ENCODE measurements at regions not wholly inside any gene's neighbourhood (a gene's known extent, or its start where the extent isn't known, plus 50 kb on each side); places are given as distances from the start of the nearest gene placed in this dataset.

GRCh38 chr12:64937452-64937851, 113.0 kb downstream of the TBC1D30 start:
- Histone ChIP-seq H3K4me1 (ENCODE audit: insufficient read depth, low read length) (0 out of 2 replicates have a peak, but pooled peaks cover 2% of the 10 kb centered on the region), H3K56ac (ENCODE audit: insufficient read length, low read depth, low read length) (no peak overlapping the region), H2BK12ac (ENCODE audit: insufficient read length, low read depth, low read length) (no peak overlapping the region), H3K9ac (ENCODE audit: extremely low read depth, insufficient read length, low read length) (no peak overlapping the region), H3K23me2 (ENCODE audit: insufficient read length, low read depth, low read length, poor library complexity, severe bottlenecking) (no peaks in the 10 kb centered on the region), H2AFZ (ENCODE audit: low read length) (no peak overlapping the region), H3K27ac (ENCODE audit: insufficient read length, low read depth, low read length) (no peak overlapping the region), H3K23ac (ENCODE audit: insufficient read length, low read depth, low read length) (no peak overlapping the region), H4K8ac (replicated peaks; ENCODE audit: insufficient read length, low read depth, low read length) (no peak overlapping the region), H2BK5ac (ENCODE audit: insufficient read length, low read length) (no peak overlapping the region), H3K14ac (ENCODE audit: insufficient read depth, low read length) (no peak overlapping the region), H4K20me1 (ENCODE audit: control insufficient read depth, insufficient read depth, insufficient read length) (no peaks in the 10 kb centered on the region), H3K9me3 (ENCODE audit: control insufficient read depth, low read depth, low read length) (no peaks in the 10 kb centered on the region), H3T11ph (ENCODE audit: low read length) (no peak overlapping the region), H3K18ac (ENCODE audit: insufficient read length, low read depth, low read length) (no peak overlapping the region), H2BK20ac (ENCODE audit: low read depth, low read length, poor library complexity, severe bottlenecking) (no peak overlapping the region), H4K91ac (ENCODE audit: insufficient read length, low read depth, low read length) (no peak overlapping the region), H3K4me2 (ENCODE audit: insufficient read depth, insufficient read length, low read length) (no peak overlapping the region), H2BK120ac (ENCODE audit: low read depth, low read length, poor library complexity, severe bottlenecking) (no peak overlapping the region), H4K5ac (ENCODE audit: insufficient read length, low read depth, low read length) (no peak overlapping the region), H3K79me2 (ENCODE audit: insufficient read depth, low read length) (no peaks in the 10 kb centered on the region), H3K27me3 (ENCODE audit: insufficient read depth, low read length) (no peaks in the 10 kb centered on the region), H2BK15ac (ENCODE audit: low read depth, low read length) (no peak overlapping the region), H2AK5ac (ENCODE audit: insufficient read length, low read length) (no peak overlapping the region), H3K4ac (ENCODE audit: low read depth, low read length) (no peak overlapping the region), H3K79me1 (ENCODE audit: insufficient read depth, low read depth, low read length, poor library complexity, severe bottlenecking) (no peaks in the 10 kb centered on the region)
- no peak for DNase-seq
- Mint-ChIP-seq H3K27me3 (ENCODE audit: low read depth) (no peaks in the 10 kb centered on the region), H3K9me3 (no peaks in the 10 kb centered on the region), H3K4me1 (peaks cover 4 to 7% of the 10 kb centered on the region in 2 experiments; a peak in 2 of 4 replicates), H3K36me3 (ENCODE audit: insufficient read depth in 1 of 3, low read depth in 3 of 3) (no peaks in the 10 kb centered on the region), H3K27ac (no peak overlapping the region), H3K4me3 (no peak overlapping the region)
- no peak for TF ChIP-seq CTCF (conservative IDR thresholded peaks at IDR 0.05)
